Endodermal cell (in vitro differentiated cells): ENCODE measurements at regions not wholly inside any gene's neighbourhood (a gene's known extent, or its start where the extent isn't known, plus 50 kb on each side); places are given as distances from the start of the nearest gene placed in this dataset.
A peak's percentile ranks its signal among the peaks of the same experiment; 100 is the strongest.

Experiments used
- DNase-seq: peaks from one replicate; pipeline ENCODE4 v3.0.0-alpha.2; 2017
- H3K27ac ChIP-seq: 2 replicates; pipeline ENCODE4 v1.5.1; 2013; ENCODE audit warnings: mild to moderate bottlenecking, low read depth, low read length, moderate library complexity
- H3K27me3 ChIP-seq: 2 replicates; pipeline ENCODE4 v1.6.1; 2013; ENCODE audit warnings: mild to moderate bottlenecking, low read length, moderate library complexity; ENCODE audit not compliant: insufficient read depth, control insufficient read depth, poor library complexity, severe bottlenecking
- H3K36me3 ChIP-seq: 2 replicates; pipeline ENCODE4 v1.7.0; 2013; ENCODE audit warnings: mild to moderate bottlenecking, low read length, moderate library complexity; ENCODE audit not compliant: control insufficient read depth, insufficient read depth
- H3K4me1 ChIP-seq: one replicate; pipeline ENCODE4 v1.7.0; 2013; ENCODE audit warnings: low read length; ENCODE audit not compliant: control insufficient read depth, insufficient read depth
- H3K4me3 ChIP-seq: 2 replicates; pipeline ENCODE4 v1.5.1; 2013; ENCODE audit warnings: mild to moderate bottlenecking, low read length, moderate library complexity
- H3K9ac ChIP-seq: 2 replicates; pipeline ENCODE4 v1.6.1; 2013; ENCODE audit warnings: mild to moderate bottlenecking, low read length, moderate library complexity; ENCODE audit not compliant: poor library complexity, severe bottlenecking; ENCODE audit errors: extremely low read depth
- H3K9me3 ChIP-seq: 2 replicates; pipeline ENCODE4 v1.6.1; 2013; ENCODE audit warnings: mild to moderate bottlenecking, low read length, moderate library complexity; ENCODE audit not compliant: control insufficient read depth
- H3K27ac Mint-ChIP-seq: 2 replicates; pipeline ENCODE4 v1.8.0; 2020; ENCODE audit warnings: mixed read lengths
- H3K27me3 Mint-ChIP-seq: 2 replicates; pipeline ENCODE4 v1.8.0; 2021; ENCODE audit warnings: mild to moderate bottlenecking, mixed read lengths; ENCODE audit not compliant: insufficient read depth
- H3K36me3 Mint-ChIP-seq: 2 replicates; pipeline ENCODE4 v1.8.0; 2020; ENCODE audit warnings: low read depth, mixed read lengths
- H3K4me1 Mint-ChIP-seq: 2 replicates; pipeline ENCODE4 v1.8.0; 2020; ENCODE audit warnings: mixed read lengths
- H3K4me3 Mint-ChIP-seq: 2 replicates; pipeline ENCODE4 v1.8.0; 2020; ENCODE audit warnings: mild to moderate bottlenecking, moderate library complexity, mixed read lengths
- H3K9me3 Mint-ChIP-seq: 2 replicates; pipeline ENCODE4 v1.8.0; 2020; ENCODE audit warnings: mild to moderate bottlenecking, mixed read lengths
- CTCF ChIP-seq: fragments of 200-600 bp; sonication (generic); conservative IDR thresholded peaks from 2 replicates; pipeline ENCODE4 v1.5.0; 2021; ENCODE audit warnings: antibody characterized with exemption, mild to moderate bottlenecking
- WGBS, 2 experiments: methylation state at CpG; one replicate each; pipeline versions ENCODE4 v1.1.5 to v1.1.7; 2013; ENCODE audit warnings: missing lambda C conversion rate in 2 of 2, mixed read lengths in 1 of 2; ENCODE audit not compliant: insufficient coverage in 1 of 2, insufficient read length in 1 of 2; 5-methylcytosine and 5-hydroxymethylcytosine counted together

GRCh38 chr12:92289629-92290349 is 144.1 kb upstream of the BTG1 start:
- H3K36me3 ChIP-seq, result no peaks in the 10 kb centered on the region

GRCh38 chr12:92288561-92288960 is 142.9 kb upstream of the BTG1 start:
- Mint-ChIP-seq H3K4me3 (no peak overlapping the region), H3K27ac (no peak overlapping the region), H3K27me3 (no peaks in the 10 kb centered on the region), H3K4me1 (peaks cover 6% of the 10 kb centered on the region), H3K36me3 (no peaks in the 10 kb centered on the region), H3K9me3 (no peaks in the 10 kb centered on the region)
- Histone ChIP-seq H3K9ac (no peak overlapping the region), H3K4me3 (no peak overlapping the region), H3K9me3 (no peaks in the 10 kb centered on the region), H3K27ac (no peak overlapping the region), H3K27me3 (no peaks in the 10 kb centered on the region), H3K4me1 (no peaks in the 10 kb centered on the region), H3K36me3 (no peaks in the 10 kb centered on the region)
- DNase-seq, result peak; percentile 33
- WGBS, 2 experiments, result 92 to 95% methylated on average over 7 to 8 of the region's 8 CpGs
- TF ChIP-seq CTCF, result no peak

More at GRCh38 chr12:92289629-92290349, 144.1 kb upstream of the BTG1 start:
- Histone ChIP-seq H3K9ac (no peak overlapping the region), H3K27ac (no peak overlapping the region), H3K4me3 (no peak overlapping the region), H3K4me1 (peaks cover 6% of the 10 kb centered on the region), H3K27me3 (no peaks in the 10 kb centered on the region), H3K9me3 (no peaks in the 10 kb centered on the region)
- H3K9me3 Mint-ChIP-seq, result peaks cover 2% of the 10 kb centered on the region
- H3K36me3 Mint-ChIP-seq, result no peaks in the 10 kb centered on the region
- H3K4me1 Mint-ChIP-seq, result peaks cover 16% of the 10 kb centered on the region
- 93 to 94% methylated on average over 4 to 5 of the region's 5 CpGs for WGBS, 2 experiments
- no peak overlapping the region for H3K4me3 Mint-ChIP-seq
- DNase-seq, result peak; percentile 17
- no peak for TF ChIP-seq CTCF
- no peaks in the 10 kb centered on the region for H3K27me3 Mint-ChIP-seq
- H3K27ac Mint-ChIP-seq, result no peak overlapping the region

GRCh38 chr12:92278378-92278828 is 132.8 kb upstream of the BTG1 start:
- Histone ChIP-seq H3K9me3 (no peaks in the 10 kb centered on the region), H3K36me3 (no peaks in the 10 kb centered on the region), H3K9ac (no peak overlapping the region), H3K4me1 (peaks cover 3% of the 10 kb centered on the region), H3K27me3 (no peaks in the 10 kb centered on the region), H3K27ac (no peak overlapping the region), H3K4me3 (no peak overlapping the region)
- TF ChIP-seq CTCF, result no peak
- WGBS, 2 experiments, result 87% methylated on average over 2 of the region's 2 CpGs; no CpG with 5 or more reads in 1 of the 2 experiments
- no peak overlapping the region for H3K4me3 Mint-ChIP-seq
- peaks cover 4% of the 10 kb centered on the region for H3K27me3 Mint-ChIP-seq
- no peak for DNase-seq
- H3K36me3 Mint-ChIP-seq, result no peaks in the 10 kb centered on the region
- H3K9me3 Mint-ChIP-seq, result no peaks in the 10 kb centered on the region
- no peaks in the 10 kb centered on the region for H3K4me1 Mint-ChIP-seq
- H3K27ac Mint-ChIP-seq, result no peak overlapping the region
